Upper lobe of left lung (tissue), 4 donors: ENCODE measurements at regions not wholly inside any gene's neighbourhood (a gene's known extent, or its start where the extent isn't known, plus 50 kb on each side); places are given as distances from the start of the nearest gene placed in this dataset.

Experiments
- POLR2A ChIP-seq, 4 donors: fragments of 450-650 bp; IDR thresholded peaks; one replicate each; pipeline ENCODE4 v1.5.1; 2016 to 2017; ENCODE audit warnings: antibody characterized with exemption in 4 of 4, mild to moderate bottlenecking in 2 of 4
- POLR2AphosphoS5 ChIP-seq, 2 donors: sonication (generic); formaldehyde crosslinking; IDR thresholded peaks; one replicate each; pipeline ENCODE4 v1.5.1; 2017; ENCODE audit warnings: antibody characterized with exemption in 2 of 2
- TF ChIP-seq, protein P1 (sequence below), 6 experiments: fragments of 450-650 bp in 4 of 6; fragments of 200-600 bp in 2 of 6; sonication (generic) in 2 of 6; IDR thresholded peaks; one replicate each; pipeline ENCODE4 v1.5.1; 2016 to 2019; ENCODE audit warnings: antibody characterized with exemption in 6 of 6

DNA sequence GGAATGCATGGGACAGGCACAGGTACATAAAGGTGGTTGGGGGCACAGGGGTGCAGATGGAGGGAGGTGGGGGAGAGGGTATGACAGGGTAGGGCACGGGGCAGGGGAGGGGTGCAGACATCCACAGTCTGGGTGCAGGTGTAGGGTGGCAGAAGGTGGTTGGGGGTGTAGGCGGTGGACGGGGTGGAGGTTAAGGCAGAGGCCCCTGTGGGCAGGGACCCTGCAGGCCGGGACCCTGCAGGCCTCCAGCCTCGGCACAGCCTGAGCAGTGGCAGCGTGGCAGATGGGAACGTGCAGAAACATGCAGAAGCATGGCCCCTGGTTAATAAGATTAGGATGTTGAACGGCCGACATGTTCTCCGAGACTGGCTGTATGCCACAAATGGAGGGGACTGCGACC lies 115.2 kb downstream of the RBFOX3 start:
- TF ChIP-seq POLR2AphosphoS5 (IDR thresholded peaks at IDR 0.05) (no peak), POLR2A (IDR thresholded peaks at IDR 0.05) (no peak)
- TF ChIP-seq, protein P1, sequence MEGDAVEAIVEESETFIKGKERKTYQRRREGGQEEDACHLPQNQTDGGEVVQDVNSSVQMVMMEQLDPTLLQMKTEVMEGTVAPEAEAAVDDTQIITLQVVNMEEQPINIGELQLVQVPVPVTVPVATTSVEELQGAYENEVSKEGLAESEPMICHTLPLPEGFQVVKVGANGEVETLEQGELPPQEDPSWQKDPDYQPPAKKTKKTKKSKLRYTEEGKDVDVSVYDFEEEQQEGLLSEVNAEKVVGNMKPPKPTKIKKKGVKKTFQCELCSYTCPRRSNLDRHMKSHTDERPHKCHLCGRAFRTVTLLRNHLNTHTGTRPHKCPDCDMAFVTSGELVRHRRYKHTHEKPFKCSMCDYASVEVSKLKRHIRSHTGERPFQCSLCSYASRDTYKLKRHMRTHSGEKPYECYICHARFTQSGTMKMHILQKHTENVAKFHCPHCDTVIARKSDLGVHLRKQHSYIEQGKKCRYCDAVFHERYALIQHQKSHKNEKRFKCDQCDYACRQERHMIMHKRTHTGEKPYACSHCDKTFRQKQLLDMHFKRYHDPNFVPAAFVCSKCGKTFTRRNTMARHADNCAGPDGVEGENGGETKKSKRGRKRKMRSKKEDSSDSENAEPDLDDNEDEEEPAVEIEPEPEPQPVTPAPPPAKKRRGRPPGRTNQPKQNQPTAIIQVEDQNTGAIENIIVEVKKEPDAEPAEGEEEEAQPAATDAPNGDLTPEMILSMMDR (IDR thresholded peaks at IDR 0.05), result no peak
